ENCODE measurements at regions not wholly inside any gene's neighbourhood (a gene's known extent, or its start where the extent isn't known, plus 50 kb on each side); places are given as distances from the start of the nearest gene placed in this dataset.
"Not testable (repeated sequence)": the region's sequence is repeated elsewhere in the genome, so short reads cannot be mapped to it uniquely, and the experiment has no call there.

DNA sequence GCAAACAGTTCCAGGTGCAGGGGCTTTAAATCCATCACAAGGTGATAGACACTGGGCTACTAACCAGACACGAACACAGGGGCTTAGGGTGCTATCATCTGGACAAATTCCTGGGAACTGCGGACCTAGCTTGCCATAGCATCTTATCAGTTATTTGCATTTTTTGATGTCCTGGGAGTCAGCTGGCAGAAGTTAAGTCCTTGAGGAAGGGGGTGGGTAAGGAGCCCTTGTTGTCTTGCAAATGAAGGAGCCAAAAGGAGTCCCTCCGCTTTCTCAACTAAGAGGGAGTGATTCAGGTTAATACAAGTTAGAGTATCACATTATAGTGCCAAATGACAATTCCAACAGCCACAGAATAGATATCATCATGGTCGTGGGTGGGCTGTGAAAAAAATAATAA lies 108.9 kb downstream of the NPAP1 start:
- in situ Hi-C loops (cut with HindIII; ENCODE audit: low pct_ligation_motif_present, low sequenced_read_pairs): no loop called here
- no peak overlapping the region for H3K27ac ChIP-seq
- no peak overlapping the region for H3K4me3 ChIP-seq (ENCODE audit: low read depth, low read length)
- TF ChIP-seq, protein P1, sequence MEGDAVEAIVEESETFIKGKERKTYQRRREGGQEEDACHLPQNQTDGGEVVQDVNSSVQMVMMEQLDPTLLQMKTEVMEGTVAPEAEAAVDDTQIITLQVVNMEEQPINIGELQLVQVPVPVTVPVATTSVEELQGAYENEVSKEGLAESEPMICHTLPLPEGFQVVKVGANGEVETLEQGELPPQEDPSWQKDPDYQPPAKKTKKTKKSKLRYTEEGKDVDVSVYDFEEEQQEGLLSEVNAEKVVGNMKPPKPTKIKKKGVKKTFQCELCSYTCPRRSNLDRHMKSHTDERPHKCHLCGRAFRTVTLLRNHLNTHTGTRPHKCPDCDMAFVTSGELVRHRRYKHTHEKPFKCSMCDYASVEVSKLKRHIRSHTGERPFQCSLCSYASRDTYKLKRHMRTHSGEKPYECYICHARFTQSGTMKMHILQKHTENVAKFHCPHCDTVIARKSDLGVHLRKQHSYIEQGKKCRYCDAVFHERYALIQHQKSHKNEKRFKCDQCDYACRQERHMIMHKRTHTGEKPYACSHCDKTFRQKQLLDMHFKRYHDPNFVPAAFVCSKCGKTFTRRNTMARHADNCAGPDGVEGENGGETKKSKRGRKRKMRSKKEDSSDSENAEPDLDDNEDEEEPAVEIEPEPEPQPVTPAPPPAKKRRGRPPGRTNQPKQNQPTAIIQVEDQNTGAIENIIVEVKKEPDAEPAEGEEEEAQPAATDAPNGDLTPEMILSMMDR (IDR thresholded peaks at IDR 0.05; ENCODE audit: low read depth, low read length, missing control alignments): no peak
- no peaks in the 10 kb centered on the region for H3K36me3 ChIP-seq (replicated peaks)
- no peaks in the 10 kb centered on the region for H3K27me3 ChIP-seq (replicated peaks)
- DNase-seq: no peak

DNA sequence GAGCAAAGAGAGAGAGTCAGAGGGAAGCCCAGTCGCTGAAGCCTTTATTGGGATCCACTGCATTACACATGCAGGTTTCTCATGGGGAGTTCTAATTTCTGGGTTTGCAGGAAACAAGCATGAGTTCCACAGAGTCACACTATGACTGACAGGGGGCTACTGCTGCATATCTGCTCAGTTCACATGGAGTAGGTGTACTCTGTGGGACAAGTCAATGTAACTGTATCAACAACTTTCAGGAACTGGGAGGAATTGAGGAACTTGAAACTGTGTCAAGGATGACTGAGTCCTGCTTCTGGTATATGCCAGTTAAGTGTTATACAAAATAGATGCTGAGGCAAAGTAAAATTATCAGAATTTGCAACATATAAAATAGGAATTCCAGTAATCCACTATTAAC lies 110.8 kb downstream of the NPAP1 start:
- no peak for DNase-seq
- in situ Hi-C loops (cut with HindIII; ENCODE audit: low pct_ligation_motif_present, low sequenced_read_pairs): no loop called here
- no peaks in the 10 kb centered on the region for H3K36me3 ChIP-seq (replicated peaks)
- no peak overlapping the region for H3K4me3 ChIP-seq (ENCODE audit: low read depth, low read length)
- no peaks in the 10 kb centered on the region for H3K27me3 ChIP-seq (replicated peaks)
- TF ChIP-seq, protein P1 (IDR thresholded peaks at IDR 0.05; ENCODE audit: low read depth, low read length, missing control alignments): no peak
- no peak overlapping the region for H3K27ac ChIP-seq

- H3K36me3 ChIP-seq (replicated peaks); H3K27me3 ChIP-seq (replicated peaks); in situ Hi-C loops (cut with HindIII; ENCODE audit: low pct_ligation_motif_present, low sequenced_read_pairs); H3K27ac ChIP-seq; H3K4me3 ChIP-seq (ENCODE audit: low read depth, low read length); DNase-seq: not testable (repeated sequence)
Measured at GRCh38 chr15:24802624-24803023, 127.0 kb downstream of the NPAP1 start.

DNA sequence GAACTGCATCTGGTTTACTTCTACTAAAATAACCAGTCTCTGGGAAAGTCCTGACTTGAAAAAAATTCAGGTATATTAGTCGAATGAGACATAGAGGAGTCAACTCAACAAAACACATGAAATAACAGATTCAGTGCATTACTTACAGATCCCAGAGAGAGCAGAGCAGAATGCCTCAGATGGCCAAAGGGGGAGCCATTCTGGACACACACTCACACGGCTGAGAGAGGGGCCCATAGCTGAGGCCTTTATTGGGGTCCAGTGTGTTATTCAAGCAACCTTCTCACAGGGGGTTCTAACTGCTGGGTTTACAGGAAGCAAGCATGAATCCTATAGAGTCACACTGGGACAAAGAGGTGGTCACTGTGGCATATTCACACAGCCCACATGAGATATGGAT lies 135.1 kb upstream of the SNRPN start:
- Histone ChIP-seq H3K27ac (no peak overlapping the region), H3K27me3 (replicated peaks) (no peaks in the 10 kb centered on the region), H3K4me3 (ENCODE audit: low read depth, low read length) (no peak overlapping the region), H3K36me3 (replicated peaks) (no peaks in the 10 kb centered on the region)
- in situ Hi-C loops (cut with HindIII; ENCODE audit: low pct_ligation_motif_present, low sequenced_read_pairs): no loop called here
- TF ChIP-seq, protein P1 (IDR thresholded peaks at IDR 0.05; ENCODE audit: low read depth, low read length, missing control alignments): no peak
- no peak for DNase-seq

GRCh38 chr15:24823473-24823872 lies 131.3 kb upstream of the SNRPN start:
- H3K36me3 ChIP-seq (replicated peaks): no peaks in the 10 kb centered on the region

DNA sequence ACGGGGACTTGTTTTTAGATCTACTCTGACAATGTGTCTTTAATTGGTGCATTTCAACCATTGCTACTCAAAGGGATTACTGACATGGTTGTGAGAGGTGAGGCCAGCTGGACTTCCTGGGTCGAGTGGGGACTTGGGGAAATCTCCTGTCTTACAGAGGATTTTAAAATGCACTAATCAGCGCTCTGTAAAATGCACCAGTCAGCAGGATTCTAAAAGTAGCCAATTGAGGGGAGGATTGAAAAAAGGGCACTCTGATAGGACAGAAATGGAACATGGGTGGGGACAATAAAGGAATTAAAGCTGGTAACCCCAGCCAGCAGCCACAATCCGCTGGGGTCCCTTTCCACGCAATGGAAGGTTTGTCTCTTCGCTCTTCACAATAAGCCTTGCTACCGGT lies 122.5 kb upstream of the SNRPN start:
- H3K36me3 ChIP-seq (replicated peaks): no peaks in the 10 kb centered on the region
- H3K27ac ChIP-seq: no peak overlapping the region
- H3K27me3 ChIP-seq (replicated peaks): no peaks in the 10 kb centered on the region
- no peak for DNase-seq
- TF ChIP-seq, protein P1 (IDR thresholded peaks at IDR 0.05; ENCODE audit: low read depth, low read length, missing control alignments): no peak
- in situ Hi-C loops (cut with HindIII; ENCODE audit: low pct_ligation_motif_present, low sequenced_read_pairs): no loop called here
- H3K4me3 ChIP-seq (ENCODE audit: low read depth, low read length): no peak overlapping the region

More at GRCh38 chr15:24823473-24823872, 131.3 kb upstream of the SNRPN start:
- in situ Hi-C loops (cut with HindIII; ENCODE audit: low pct_ligation_motif_present, low sequenced_read_pairs): no loop called here
- H3K27ac ChIP-seq: no peak overlapping the region
- H3K4me3 ChIP-seq (ENCODE audit: low read depth, low read length): no peak overlapping the region
- no peak for DNase-seq
- TF ChIP-seq, protein P1 (IDR thresholded peaks at IDR 0.05; ENCODE audit: low read depth, low read length, missing control alignments): no peak
- H3K27me3 ChIP-seq (replicated peaks): no peaks in the 10 kb centered on the region
